ENCODE measurements at regions not wholly inside any gene's neighbourhood (a gene's known extent, or its start where the extent isn't known, plus 50 kb on each side); places are given as distances from the start of the nearest gene placed in this dataset.
"Not testable (repeated sequence)": the region's sequence is repeated elsewhere in the genome, so short reads cannot be mapped to it uniquely, and the experiment has no call there.

DNA sequence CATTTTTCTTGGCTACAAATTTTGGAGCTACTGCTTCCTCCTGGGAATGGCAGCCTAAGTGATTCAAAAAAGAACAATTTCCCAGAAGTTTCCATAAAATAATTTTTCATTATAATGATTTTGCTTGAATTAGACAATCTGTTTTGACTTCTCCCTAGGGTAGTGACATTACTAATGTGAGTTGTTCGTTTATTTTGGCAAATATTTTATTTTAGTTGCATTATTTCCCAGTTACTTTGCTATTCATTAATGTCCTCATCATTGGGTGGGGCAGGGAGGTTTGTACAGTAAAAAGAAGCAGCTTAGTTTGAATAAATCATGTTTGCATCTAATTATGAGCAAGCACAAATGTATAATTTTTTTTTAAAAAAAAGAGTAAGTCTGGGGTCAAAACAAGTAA lies 686.6 kb downstream of the ROBO2 start:
- no peak overlapping the region for H4K8ac ChIP-seq (ENCODE audit: low read length)
- no peak overlapping the region for H2BK15ac ChIP-seq (ENCODE audit: low read depth, poor library complexity, severe bottlenecking)
- no peak overlapping the region for H2AK5ac ChIP-seq (ENCODE audit: low read length, severe bottlenecking)
- no peak overlapping the region for H2BK12ac ChIP-seq (ENCODE audit: low read length in 2 of 2)
- no peak overlapping the region for H3K4ac ChIP-seq (ENCODE audit: low read depth in 1 of 2, low read length in 2 of 2)
- H2BK5ac ChIP-seq (ENCODE audit: low read depth, low read length, poor library complexity, severe bottlenecking) = no peak overlapping the region
- no peak overlapping the region for H3K23ac ChIP-seq (ENCODE audit: low read length in 2 of 2)
- H3K27ac ChIP-seq (ENCODE audit: low read length, poor library complexity, severe bottlenecking) = no peak overlapping the region
- no peaks in the 10 kb centered on the region for H3K36me3 ChIP-seq (ENCODE audit: control insufficient read depth in 1 of 2, insufficient read depth in 2 of 2, low read depth in 1 of 2, low read length in 2 of 2)
- WGBS = no CpG with 5 or more reads among the region's 1 CpG
- H2BK120ac ChIP-seq (ENCODE audit: low read depth, low read length) = no peak overlapping the region
- no peak overlapping the region for H3K9ac ChIP-seq (ENCODE audit: low read length)
- peaks cover 8% of the 10 kb centered on the region for H3K9me3 ChIP-seq (ENCODE audit: control insufficient read depth, low read length)
- H3K4me1 ChIP-seq (ENCODE audit: control insufficient read depth, insufficient read depth, low read depth, low read length) = no peaks in the 10 kb centered on the region
- H3K4me3 ChIP-seq (ENCODE audit: insufficient read depth in 1 of 2, low read depth in 1 of 2, low read length in 2 of 2) = no peak overlapping the region
- H2AFZ ChIP-seq (ENCODE audit: low read depth, low read length) = no peak overlapping the region
- H3K18ac ChIP-seq (ENCODE audit: low read depth in 1 of 2, low read length in 2 of 2) = no peak overlapping the region
- H3K14ac ChIP-seq (ENCODE audit: low read length in 2 of 2) = no peak overlapping the region
- H3K27me3 ChIP-seq (ENCODE audit: control insufficient read depth in 1 of 2, insufficient read depth in 1 of 2, low read length in 2 of 2) = no peaks in the 10 kb centered on the region
- no peak overlapping the region for H4K91ac ChIP-seq (ENCODE audit: low read length)
- H3K79me1 ChIP-seq (replicated peaks; ENCODE audit: low read length, poor library complexity, severe bottlenecking) = no peaks in the 10 kb centered on the region
- H3K4me2 ChIP-seq (ENCODE audit: low read length, poor library complexity, severe bottlenecking) = no peak overlapping the region
- no peak for DNase-seq

- Histone ChIP-seq H4K8ac (ENCODE audit: low read length) (no peak overlapping the region), H2BK12ac (ENCODE audit: low read length in 2 of 2) (no peak overlapping the region)
- WGBS = no CpG with 5 or more reads among the region's 1 CpG
Measured at GRCh38 chr3:77746048-77746447, 706.1 kb downstream of the ROBO2 start.

DNA sequence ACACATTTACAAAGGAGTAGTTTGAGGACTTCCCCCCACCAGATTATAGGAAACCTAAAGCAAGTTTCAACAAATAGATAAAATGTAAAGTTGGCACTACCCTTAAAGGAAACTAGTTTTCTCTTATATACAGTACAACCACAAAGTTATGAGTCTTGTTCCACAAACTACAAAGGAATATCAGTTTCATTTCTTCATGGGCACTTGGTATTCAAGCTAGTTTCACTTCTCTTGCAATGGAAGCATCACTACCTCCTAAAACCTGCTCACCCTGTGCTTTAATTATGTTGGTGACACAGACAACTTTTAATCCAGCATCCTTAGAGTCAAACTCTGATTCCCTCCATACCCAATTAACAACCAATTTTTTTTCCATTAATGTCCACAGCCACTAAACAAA lies 707.0 kb downstream of the ROBO2 start:
- peaks cover 10% of the 10 kb centered on the region for H3K9me3 ChIP-seq (ENCODE audit: control insufficient read depth, low read length)
- H2BK15ac ChIP-seq (ENCODE audit: low read depth, poor library complexity, severe bottlenecking) = no peak overlapping the region
- no peaks in the 10 kb centered on the region for H3K79me1 ChIP-seq (replicated peaks; ENCODE audit: low read length, poor library complexity, severe bottlenecking)
- no peaks in the 10 kb centered on the region for H3K36me3 ChIP-seq (ENCODE audit: control insufficient read depth in 1 of 2, insufficient read depth in 2 of 2, low read depth in 1 of 2, low read length in 2 of 2)
- no peak overlapping the region for H3K4me2 ChIP-seq (ENCODE audit: low read length, poor library complexity, severe bottlenecking)
- H3K4me1 ChIP-seq (ENCODE audit: control insufficient read depth, insufficient read depth, low read depth, low read length) = no peaks in the 10 kb centered on the region
- H3K4ac ChIP-seq (ENCODE audit: low read depth in 1 of 2, low read length in 2 of 2) = no peak overlapping the region
- H2AFZ ChIP-seq (ENCODE audit: low read depth, low read length) = no peak overlapping the region
- no peak for DNase-seq
- no peak overlapping the region for H2AK5ac ChIP-seq (ENCODE audit: low read length, severe bottlenecking)
- no peak overlapping the region for H3K14ac ChIP-seq (ENCODE audit: low read length in 2 of 2)
- H3K23ac ChIP-seq (ENCODE audit: low read length in 2 of 2) = no peak overlapping the region
- no peak overlapping the region for H3K9ac ChIP-seq (ENCODE audit: low read length)
- no peak overlapping the region for H2BK120ac ChIP-seq (ENCODE audit: low read depth, low read length)
- H2BK5ac ChIP-seq (ENCODE audit: low read depth, low read length, poor library complexity, severe bottlenecking) = no peak overlapping the region
- H4K91ac ChIP-seq (ENCODE audit: low read length) = no peak overlapping the region
- no peak overlapping the region for H3K4me3 ChIP-seq (ENCODE audit: insufficient read depth in 1 of 2, low read depth in 1 of 2, low read length in 2 of 2)
- no peak overlapping the region for H3K27ac ChIP-seq (ENCODE audit: low read length, poor library complexity, severe bottlenecking)
- no peak overlapping the region for H3K18ac ChIP-seq (ENCODE audit: low read depth in 1 of 2, low read length in 2 of 2)
- no peaks in the 10 kb centered on the region for H3K27me3 ChIP-seq (ENCODE audit: control insufficient read depth in 1 of 2, insufficient read depth in 1 of 2, low read length in 2 of 2)
- no peak overlapping the region for H2BK12ac ChIP-seq (ENCODE audit: low read length in 2 of 2)
- no peak overlapping the region for H4K8ac ChIP-seq (ENCODE audit: low read length)

More at GRCh38 chr3:77746048-77746447, 706.1 kb downstream of the ROBO2 start:
- H3K4me3 ChIP-seq (ENCODE audit: insufficient read depth in 1 of 2, low read depth in 1 of 2, low read length in 2 of 2) = no peak overlapping the region
- DNase-seq = no peak
- no peak overlapping the region for H4K91ac ChIP-seq (ENCODE audit: low read length)
- no peak overlapping the region for H2AFZ ChIP-seq (ENCODE audit: low read depth, low read length)
- no peak overlapping the region for H3K18ac ChIP-seq (ENCODE audit: low read depth in 1 of 2, low read length in 2 of 2)
- H3K4me2 ChIP-seq (ENCODE audit: low read length, poor library complexity, severe bottlenecking) = no peak overlapping the region
- H3K27me3 ChIP-seq (ENCODE audit: control insufficient read depth in 1 of 2, insufficient read depth in 1 of 2, low read length in 2 of 2) = no peaks in the 10 kb centered on the region
- no peak overlapping the region for H2BK5ac ChIP-seq (ENCODE audit: low read depth, low read length, poor library complexity, severe bottlenecking)
- H3K79me1 ChIP-seq (replicated peaks; ENCODE audit: low read length, poor library complexity, severe bottlenecking) = no peaks in the 10 kb centered on the region
- H3K27ac ChIP-seq (ENCODE audit: low read length, poor library complexity, severe bottlenecking) = no peak overlapping the region
- H3K4ac ChIP-seq (ENCODE audit: low read depth in 1 of 2, low read length in 2 of 2) = no peak overlapping the region
- H3K36me3 ChIP-seq (ENCODE audit: control insufficient read depth in 1 of 2, insufficient read depth in 2 of 2, low read depth in 1 of 2, low read length in 2 of 2) = no peaks in the 10 kb centered on the region
- no peak overlapping the region for H2BK120ac ChIP-seq (ENCODE audit: low read depth, low read length)
- H2AK5ac ChIP-seq (ENCODE audit: low read length, severe bottlenecking) = no peak overlapping the region
- H3K14ac ChIP-seq (ENCODE audit: low read length in 2 of 2) = no peak overlapping the region
- no peak overlapping the region for H3K23ac ChIP-seq (ENCODE audit: low read length in 2 of 2)
- peaks cover 4% of the 10 kb centered on the region for H3K9me3 ChIP-seq (ENCODE audit: control insufficient read depth, low read length)
- no peak overlapping the region for H3K9ac ChIP-seq (ENCODE audit: low read length)
- no peak overlapping the region for H2BK15ac ChIP-seq (ENCODE audit: low read depth, poor library complexity, severe bottlenecking)
- no peaks in the 10 kb centered on the region for H3K4me1 ChIP-seq (ENCODE audit: control insufficient read depth, insufficient read depth, low read depth, low read length)

- H4K8ac ChIP-seq (ENCODE audit: low read length); H2BK5ac ChIP-seq (ENCODE audit: low read depth, low read length, poor library complexity, severe bottlenecking); H2BK12ac ChIP-seq (ENCODE audit: low read length in 2 of 2); H3K14ac ChIP-seq (ENCODE audit: low read length in 2 of 2); H3K4me3 ChIP-seq (ENCODE audit: insufficient read depth in 1 of 2, low read depth in 1 of 2, low read length in 2 of 2); H3K27ac ChIP-seq (ENCODE audit: low read length, poor library complexity, severe bottlenecking); H3K4me2 ChIP-seq (ENCODE audit: low read length, poor library complexity, severe bottlenecking); H3K4me1 ChIP-seq (ENCODE audit: control insufficient read depth, insufficient read depth, low read depth, low read length); DNase-seq; H3K23ac ChIP-seq (ENCODE audit: low read length in 2 of 2); H2BK120ac ChIP-seq (ENCODE audit: low read depth, low read length); H3K9ac ChIP-seq (ENCODE audit: low read length); H2AFZ ChIP-seq (ENCODE audit: low read depth, low read length); H3K79me1 ChIP-seq (replicated peaks; ENCODE audit: low read length, poor library complexity, severe bottlenecking); H2BK15ac ChIP-seq (ENCODE audit: low read depth, poor library complexity, severe bottlenecking); H3K36me3 ChIP-seq (ENCODE audit: control insufficient read depth in 1 of 2, insufficient read depth in 2 of 2, low read depth in 1 of 2, low read length in 2 of 2); H2AK5ac ChIP-seq (ENCODE audit: low read length, severe bottlenecking); H4K91ac ChIP-seq (ENCODE audit: low read length); H3K4ac ChIP-seq (ENCODE audit: low read depth in 1 of 2, low read length in 2 of 2); H3K27me3 ChIP-seq (ENCODE audit: control insufficient read depth in 1 of 2, insufficient read depth in 1 of 2, low read length in 2 of 2); H3K18ac ChIP-seq (ENCODE audit: low read depth in 1 of 2, low read length in 2 of 2): not testable (repeated sequence)
- WGBS = 97% methylated on average over 6 of the region's 6 CpGs
- H3K9me3 ChIP-seq (ENCODE audit: control insufficient read depth, low read length) = peaks cover 12% of the 10 kb centered on the region
Measured at GRCh38 chr3:77756397-77756975, 716.6 kb downstream of the ROBO2 start.
